ENCODE measurements at regions not wholly inside any gene's neighbourhood (a gene's known extent, or its start where the extent isn't known, plus 50 kb on each side); places are given as distances from the start of the nearest gene placed in this dataset.
A peak's percentile ranks its signal among the peaks of the same experiment; 100 is the strongest.

- Histone ChIP-seq H3K27ac (ENCODE audit: low read depth, low read length, poor library complexity, severe bottlenecking) (no peak overlapping the region), H3K36me3 (ENCODE audit: insufficient read depth, low read length) (no peaks in the 10 kb centered on the region), H3K9me3 (ENCODE audit: low read length) (no peaks in the 10 kb centered on the region), H3K4me1 (ENCODE audit: insufficient read depth, low read length, poor library complexity, severe bottlenecking) (no peaks in the 10 kb centered on the region), H3K4me3 (ENCODE audit: low read depth, low read length, poor library complexity, severe bottlenecking) (no peak overlapping the region), H4K20me1 (ENCODE audit: insufficient read depth, low read length) (no peaks in the 10 kb centered on the region), H3K79me2 (ENCODE audit: insufficient read depth, low read depth, low read length) (no peaks in the 10 kb centered on the region), H3K4me2 (ENCODE audit: low read length) (no peak overlapping the region), H2AFZ (ENCODE audit: low read length) (no peak overlapping the region), H3K9me2 (ENCODE audit: insufficient read depth, low read length) (no peaks in the 10 kb centered on the region)
- ChIA-PET POLR2A (interaction anchor here (0.5 to 1.2 kb wide), 4 partner anchors 10 to 406 kb away, joined by 3 to 4 read pairs (median 3); no protein-coding TSS in a partner anchor), CTCF (ENCODE audit: unreplicated experiment) (no interaction called here)
- no peak for DNase-seq (ENCODE audit: low spot score)
- no TSS peak for BruUV-seq (replicated peaks)
- TF ChIP-seq EZH2phosphoT487 (IDR thresholded peaks at IDR 0.05; ENCODE audit: borderline replicate concordance, low read depth, low read length) (no peak), CTCF (conservative IDR thresholded peaks at IDR 0.05; ENCODE audit: low read length) (no peak)
- intact Hi-C loops (cut with micrococcal nuclease; ENCODE audit: unreplicated experiment) = no loop called here
Measured at GRCh38 chr16:80875616-80876015, 71.2 kb upstream of the CDYL2 start.

- ChIA-PET POLR2A (interaction anchor here (0.6 to 1.2 kb wide), 2 partner anchors 11 to 54 kb away, joined by 3 read pairs; no protein-coding TSS in a partner anchor), CTCF (ENCODE audit: unreplicated experiment) (no interaction called here)
- no peak for DNase-seq (ENCODE audit: low spot score)
- BruUV-seq (replicated peaks) = no TSS peak
- no peaks in the 10 kb centered on the region for H3K36me3 ChIP-seq (ENCODE audit: insufficient read depth, low read length)
- no peaks in the 10 kb centered on the region for H3K4me1 ChIP-seq (ENCODE audit: insufficient read depth, low read length, poor library complexity, severe bottlenecking)
- H3K4me3 ChIP-seq (ENCODE audit: low read depth, low read length, poor library complexity, severe bottlenecking) = no peak overlapping the region
- no peak overlapping the region for H3K27ac ChIP-seq (ENCODE audit: low read depth, low read length, poor library complexity, severe bottlenecking)
- no peaks in the 10 kb centered on the region for H3K79me2 ChIP-seq (ENCODE audit: insufficient read depth, low read depth, low read length)
- no peak for TF ChIP-seq CTCF (conservative IDR thresholded peaks at IDR 0.05; ENCODE audit: low read length)
- no peak for TF ChIP-seq EZH2phosphoT487 (IDR thresholded peaks at IDR 0.05; ENCODE audit: borderline replicate concordance, low read depth, low read length)
- intact Hi-C loops (cut with micrococcal nuclease; ENCODE audit: unreplicated experiment) = no loop called here
- H2AFZ ChIP-seq (ENCODE audit: low read length) = no peak overlapping the region
- H3K9me3 ChIP-seq (ENCODE audit: low read length) = no peaks in the 10 kb centered on the region
- H4K20me1 ChIP-seq (ENCODE audit: insufficient read depth, low read length) = no peaks in the 10 kb centered on the region
- H3K4me2 ChIP-seq (ENCODE audit: low read length) = no peak overlapping the region
- H3K9me2 ChIP-seq (ENCODE audit: insufficient read depth, low read length) = no peaks in the 10 kb centered on the region
Measured at GRCh38 chr16:80874925-80875324, 70.5 kb upstream of the CDYL2 start.

- Histone ChIP-seq H4K20me1 (ENCODE audit: insufficient read depth, low read length) (no peaks in the 10 kb centered on the region), H3K4me2 (ENCODE audit: low read length) (no peak overlapping the region), H3K9me3 (ENCODE audit: low read length) (no peaks in the 10 kb centered on the region), H3K9me2 (ENCODE audit: insufficient read depth, low read length) (no peaks in the 10 kb centered on the region), H3K79me2 (ENCODE audit: insufficient read depth, low read depth, low read length) (no peaks in the 10 kb centered on the region), H3K27ac (ENCODE audit: low read depth, low read length, poor library complexity, severe bottlenecking) (no peak overlapping the region), H3K4me3 (ENCODE audit: low read depth, low read length, poor library complexity, severe bottlenecking) (no peak overlapping the region), H2AFZ (ENCODE audit: low read length) (no peak overlapping the region), H3K36me3 (ENCODE audit: insufficient read depth, low read length) (no peaks in the 10 kb centered on the region), H3K4me1 (ENCODE audit: insufficient read depth, low read length, poor library complexity, severe bottlenecking) (no peaks in the 10 kb centered on the region)
- BruUV-seq (replicated peaks) = no TSS peak
- CTCF ChIA-PET (ENCODE audit: unreplicated experiment) = no interaction called here
- DNase-seq (ENCODE audit: low spot score) = peak; percentile 13
- TF ChIP-seq EZH2phosphoT487 (IDR thresholded peaks at IDR 0.05; ENCODE audit: borderline replicate concordance, low read depth, low read length) = no peak
- TF ChIP-seq CTCF (conservative IDR thresholded peaks at IDR 0.05; ENCODE audit: low read length) = no peak
- intact Hi-C loops (cut with micrococcal nuclease; ENCODE audit: unreplicated experiment) = no loop called here
- POLR2A ChIA-PET = interaction anchor here (0.7 to 0.8 kb wide), 2 partner anchors 18 to 1484 kb away, joined by 3 to 6 read pairs; no protein-coding TSS in a partner anchor
Measured at GRCh38 chr16:80862160-80862705, 57.8 kb upstream of the CDYL2 start.
